GM18868 (cell line): ENCODE measurements at regions not wholly inside any gene's neighbourhood (a gene's known extent, or its start where the extent isn't known, plus 50 kb on each side); places are given as distances from the start of the nearest gene placed in this dataset.

Source experiments
- ATAC-seq: cut with Tn5 transposase; IDR thresholded peaks from one replicate; pipeline ENCODE4 v1.9.1; 2021; ENCODE audit warnings: mild to moderate bottlenecking, moderate library complexity; ENCODE audit not compliant: unreplicated experiment

- ATAC-seq = no peak
Observed at GRCh38 chr9:81532251-81532650, 157.1 kb downstream of the TLE1 start.

- no peak for ATAC-seq
Observed at GRCh38 chr9:81531511-81531910, 157.8 kb downstream of the TLE1 start.

- no peak for ATAC-seq
Observed at GRCh38 chr9:81530846-81531245, 158.5 kb downstream of the TLE1 start.

GRCh38 chr9:81530310-81530810 lies 159.0 kb downstream of the TLE1 start:
- no peak for ATAC-seq

- ATAC-seq = no peak
Observed at GRCh38 chr9:81529556-81530193, 159.7 kb downstream of the TLE1 start.

- no peak for ATAC-seq
Observed at GRCh38 chr9:81526587-81526986, 162.8 kb downstream of the TLE1 start.

GRCh38 chr9:81522716-81523551 lies 166.4 kb downstream of the TLE1 start:
- ATAC-seq = peak; percentile 65

- no peak for ATAC-seq
Observed at GRCh38 chr9:81521892-81522291, 167.5 kb downstream of the TLE1 start.

- ATAC-seq = no peak
Observed at GRCh38 chr9:81519816-81520495, 169.4 kb downstream of the TLE1 start.

- no peak for ATAC-seq
Observed at GRCh38 chr9:81517954-81518353, 171.4 kb downstream of the TLE1 start.

GRCh38 chr9:81513059-81513458 lies 176.3 kb downstream of the TLE1 start:
- no peak for ATAC-seq

- no peak for ATAC-seq
Observed at GRCh38 chr9:81512641-81513040, 176.7 kb downstream of the TLE1 start.

- ATAC-seq = no peak
Observed at GRCh38 chr9:81508476-81508875, 180.9 kb downstream of the TLE1 start.

GRCh38 chr9:81506941-81507864 lies 182.1 kb downstream of the TLE1 start:
- ATAC-seq = no peak

GRCh38 chr9:81499594-81499993 lies 189.8 kb downstream of the TLE1 start:
- ATAC-seq = no peak

GRCh38 chr9:81499021-81499454 lies 190.3 kb downstream of the TLE1 start:
- no peak for ATAC-seq

GRCh38 chr9:81498576-81498975 lies 190.8 kb downstream of the TLE1 start:
- ATAC-seq = no peak

GRCh38 chr9:81497091-81497490 lies 192.3 kb downstream of the TLE1 start:
- no peak for ATAC-seq

GRCh38 chr9:81492710-81493447 lies 196.5 kb downstream of the TLE1 start:
- ATAC-seq = no peak
